ENCODE measurements at regions not wholly inside any gene's neighbourhood (a gene's known extent, or its start where the extent isn't known, plus 50 kb on each side); places are given as distances from the start of the nearest gene placed in this dataset.

- no peak for TF ChIP-seq RAD21 (IDR thresholded peaks at IDR 0.05; ENCODE audit: low read depth)
- no peak for TF ChIP-seq FOXM1 (IDR thresholded peaks at IDR 0.05; ENCODE audit: borderline replicate concordance, low read depth)
Observed at GRCh38 chr6:4352322-4352669, 216.9 kb upstream of the ECI2 start.

GRCh38 chr6:4351520-4352321, 216.3 kb upstream of the ECI2 start:
- TF ChIP-seq CEBPB (IDR thresholded peaks at IDR 0.05) (no peak), RAD21 (IDR thresholded peaks at IDR 0.05; ENCODE audit: low read depth) (peak; percentile 0; the same call in 1 of the 2 replicates), REST (IDR thresholded peaks at IDR 0.05; ENCODE audit: low read depth) (no peak), USF1 (IDR thresholded peaks at IDR 0.05) (no peak), TCF12 (IDR thresholded peaks at IDR 0.05; ENCODE audit: low read depth) (0 out of 2 replicates have a peak, but pooled peaks have one; percentile 24), FOXM1 (IDR thresholded peaks at IDR 0.05; ENCODE audit: borderline replicate concordance, low read depth) (no peak), MAX (IDR thresholded peaks at IDR 0.05) (peak; percentile 37; the same call in 1 of the 2 replicates), CREB1 (IDR thresholded peaks at IDR 0.05; ENCODE audit: low read depth) (no peak), YY1 (IDR thresholded peaks at IDR 0.05; ENCODE audit: low read depth) (peak; percentile 76), TEAD4 (IDR thresholded peaks at IDR 0.05) (peak; percentile 86), NFIC (IDR thresholded peaks at IDR 0.05) (peak; percentile 50; the same call in 1 of the 2 replicates), EP300 (IDR thresholded peaks at IDR 0.05; ENCODE audit: borderline replicate concordance) (no peak), ZBTB7A (IDR thresholded peaks at IDR 0.05; ENCODE audit: low read depth) (no peak), EGR1 (IDR thresholded peaks at IDR 0.05) (no peak), TAF1 (IDR thresholded peaks at IDR 0.05; ENCODE audit: low read depth) (no peak)

- TF ChIP-seq ZBTB7A (IDR thresholded peaks at IDR 0.05; ENCODE audit: low read depth) (no peak), TCF12 (IDR thresholded peaks at IDR 0.05; ENCODE audit: low read depth) (no peak), MAX (IDR thresholded peaks at IDR 0.05) (no peak), RAD21 (IDR thresholded peaks at IDR 0.05; ENCODE audit: low read depth) (no peak), REST (IDR thresholded peaks at IDR 0.05; ENCODE audit: low read depth) (peak; percentile 65), CEBPB (IDR thresholded peaks at IDR 0.05) (no peak)
Observed at GRCh38 chr6:4350567-4351519, 215.5 kb upstream of the ECI2 start.

GRCh38 chr6:4349931-4350330, 214.6 kb upstream of the ECI2 start:
- TF ChIP-seq MAX (IDR thresholded peaks at IDR 0.05) = no peak
- no peak for TF ChIP-seq TAF1 (IDR thresholded peaks at IDR 0.05; ENCODE audit: low read depth)
- TF ChIP-seq FOXM1 (IDR thresholded peaks at IDR 0.05; ENCODE audit: borderline replicate concordance, low read depth) = no peak
- TF ChIP-seq TCF12 (IDR thresholded peaks at IDR 0.05; ENCODE audit: low read depth) = no peak

GRCh38 chr6:4349323-4349722, 213.9 kb upstream of the ECI2 start:
- TF ChIP-seq NFIC (IDR thresholded peaks at IDR 0.05) (no peak), TAF1 (IDR thresholded peaks at IDR 0.05; ENCODE audit: low read depth) (no peak), CREB1 (IDR thresholded peaks at IDR 0.05; ENCODE audit: low read depth) (no peak), TEAD4 (IDR thresholded peaks at IDR 0.05) (no peak), MAX (IDR thresholded peaks at IDR 0.05) (no peak), TCF12 (IDR thresholded peaks at IDR 0.05; ENCODE audit: low read depth) (no peak), USF1 (IDR thresholded peaks at IDR 0.05) (no peak), YY1 (IDR thresholded peaks at IDR 0.05; ENCODE audit: low read depth) (no peak)
